ENCODE measurements at regions not wholly inside any gene's neighbourhood (a gene's known extent, or its start where the extent isn't known, plus 50 kb on each side); places are given as distances from the start of the nearest gene placed in this dataset.

- TF ChIP-seq ZNF263 (CRISPR knock-in tag; IDR thresholded peaks at IDR 0.05) (no peak), ZNF614 (CRISPR knock-in tag; IDR thresholded peaks at IDR 0.05; ENCODE audit: borderline replicate concordance) (no peak), ZNF30 (CRISPR knock-in tag; IDR thresholded peaks at IDR 0.05) (no peak), ZSCAN29 (CRISPR knock-in tag; conservative IDR thresholded peaks at IDR 0.05) (no peak), SMAD9 (CRISPR knock-in tag; IDR thresholded peaks at IDR 0.05) (no peak), ZBTB7A (CRISPR knock-in tag; IDR thresholded peaks at IDR 0.05) (no peak), JUN (CRISPR knock-in tag; IDR thresholded peaks at IDR 0.05) (no peak), SNRNP70 (IDR thresholded peaks at IDR 0.05; ENCODE audit: low read depth, low read length) (no peak), ZNF841 (CRISPR knock-in tag; IDR thresholded peaks at IDR 0.05; ENCODE audit: borderline replicate concordance) (no peak), POLR2AphosphoS5 (IDR thresholded peaks at IDR 0.05; ENCODE audit: low read depth, low read length) (no peak), KDM1A (CRISPR knock-in tag; IDR thresholded peaks at IDR 0.05) (no peak)
- TF ChIP-seq, protein P1, sequence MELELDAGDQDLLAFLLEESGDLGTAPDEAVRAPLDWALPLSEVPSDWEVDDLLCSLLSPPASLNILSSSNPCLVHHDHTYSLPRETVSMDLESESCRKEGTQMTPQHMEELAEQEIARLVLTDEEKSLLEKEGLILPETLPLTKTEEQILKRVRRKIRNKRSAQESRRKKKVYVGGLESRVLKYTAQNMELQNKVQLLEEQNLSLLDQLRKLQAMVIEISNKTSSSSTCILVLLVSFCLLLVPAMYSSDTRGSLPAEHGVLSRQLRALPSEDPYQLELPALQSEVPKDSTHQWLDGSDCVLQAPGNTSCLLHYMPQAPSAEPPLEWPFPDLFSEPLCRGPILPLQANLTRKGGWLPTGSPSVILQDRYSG (CRISPR knock-in tag; IDR thresholded peaks at IDR 0.05) = no peak
Observed at GRCh38 chr5:82476155-82476554, 198.0 kb upstream of the RPS23 start.

All from HepG2 (cell line).